Activated CD4-positive, alpha-beta memory T cell treated with anti-CD3 and anti-CD28 coated beads for 36 hours (primary cell): ENCODE measurements at regions not wholly inside any gene's neighbourhood (a gene's known extent, or its start where the extent isn't known, plus 50 kb on each side); places are given as distances from the start of the nearest gene placed in this dataset.
"Not testable (repeated sequence)": the region's sequence is repeated elsewhere in the genome, so short reads cannot be mapped to it uniquely, and the experiment has no call there.

Experiments used
- CTCF ChIA-PET: fragments of 350-600 bp; sonication (Branson Sonifier 250); formaldehyde crosslinking; loops from one replicate; lab custom pipeline; 2021; ENCODE audit warnings: antibody characterized with exemption, inconsistent platforms; lab: Charles Lee
- POLR2A ChIA-PET: fragments of 350-600 bp; sonication (Branson Sonifier 250); formaldehyde crosslinking; loops from one replicate; lab custom pipeline; 2021; ENCODE audit warnings: antibody characterized with exemption; lab: Charles Lee
- DNase-seq: peaks from one replicate; pipeline ENCODE4 v3.0.0-alpha.2; 2020
- H3K27ac Mint-ChIP-seq: one replicate; pipeline ENCODE4 v1.8.0; 2021; ENCODE audit warnings: mixed read lengths
- H3K27me3 Mint-ChIP-seq: one replicate; pipeline ENCODE4 v1.8.0; 2021; ENCODE audit warnings: mixed read lengths
- H3K36me3 Mint-ChIP-seq: one replicate; pipeline ENCODE4 v1.8.0; 2021; ENCODE audit warnings: mixed read lengths
- H3K4me1 Mint-ChIP-seq: one replicate; pipeline ENCODE4 v1.8.0; 2021; ENCODE audit warnings: low read depth, mixed read lengths
- H3K4me3 Mint-ChIP-seq: one replicate; pipeline ENCODE4 v1.8.0; 2021; ENCODE audit warnings: mild to moderate bottlenecking, mixed read lengths
- H3K9me3 Mint-ChIP-seq: one replicate; pipeline ENCODE4 v1.8.0; 2021; ENCODE audit warnings: mixed read lengths
- intact Hi-C: fragments of 100-400 bp; cut with micrococcal nuclease; formaldehyde crosslinking; loops from one replicate; pipeline ENCODE4 v1.15.1; 2023

GRCh38 chr20:1822564-1823449, 72.4 kb upstream of the SIRPA start:
- POLR2A ChIA-PET = no interaction called here
- Mint-ChIP-seq H3K27ac (no peak overlapping the region), H3K9me3 (peaks cover 22% of the 10 kb centered on the region), H3K36me3 (peaks cover 2% of the 10 kb centered on the region), H3K4me1 (no peaks in the 10 kb centered on the region), H3K4me3 (no peak overlapping the region), H3K27me3 (peaks cover 16% of the 10 kb centered on the region)
- CTCF ChIA-PET = no interaction called here
- intact Hi-C loops = no loop called here
- no peak for DNase-seq

DNA sequence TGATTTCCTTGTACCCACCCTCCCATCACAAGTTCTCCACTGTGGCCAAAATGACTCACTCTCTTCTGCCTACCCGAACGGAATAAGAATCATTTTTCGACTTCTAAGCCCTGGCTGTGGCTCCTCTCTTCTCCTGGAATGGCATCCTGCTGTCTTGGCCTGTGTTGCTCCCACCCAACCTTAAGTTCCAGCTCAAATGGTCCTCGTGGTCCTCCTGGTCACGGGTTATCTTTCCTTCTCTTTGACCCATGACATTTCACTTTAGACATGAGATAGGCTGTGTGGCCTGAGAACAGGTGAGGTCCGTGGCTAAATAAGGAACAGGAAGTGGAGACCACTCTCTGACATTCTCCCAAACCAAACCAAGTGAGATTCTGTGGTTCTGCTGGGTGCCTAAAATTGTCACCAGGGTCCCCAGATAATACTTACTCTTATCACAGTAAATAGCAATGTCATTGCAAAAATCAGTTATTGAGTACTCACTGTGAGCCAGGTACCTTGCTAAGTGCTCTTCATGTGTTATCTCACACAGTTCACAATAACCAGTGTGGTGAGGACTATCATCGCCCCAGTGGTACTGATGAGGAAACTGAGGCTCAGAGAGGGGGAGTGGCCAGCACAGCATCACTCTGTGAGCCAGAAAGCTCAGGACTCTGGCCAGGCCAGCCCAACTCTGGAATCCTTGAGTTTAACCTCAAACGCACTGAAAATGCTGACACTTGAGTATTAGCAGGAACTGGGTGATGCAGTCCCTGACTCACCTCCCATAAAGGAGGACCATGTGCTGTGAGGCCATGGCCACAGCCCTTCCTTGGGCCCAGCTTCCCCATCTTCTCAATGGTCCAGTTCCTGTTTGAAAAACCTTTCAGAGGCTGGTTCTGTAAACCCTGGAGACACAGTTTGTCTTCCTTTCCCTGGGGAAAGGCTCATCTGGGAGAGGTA, 74.8 kb upstream of the SIRPA start:
- peaks cover 2% of the 10 kb centered on the region for H3K36me3 Mint-ChIP-seq
- ChIA-PET CTCF (interaction anchor here (0.8 kb wide), 1 partner anchor 18 kb away, joined by 5 read pairs; no protein-coding TSS in a partner anchor), POLR2A (no interaction called here)
- H3K27me3 Mint-ChIP-seq = peaks cover 22% of the 10 kb centered on the region
- intact Hi-C loops = no loop called here
- no peak overlapping the region for H3K27ac Mint-ChIP-seq
- DNase-seq = no peak
- peaks cover 6% of the 10 kb centered on the region for H3K4me1 Mint-ChIP-seq
- H3K4me3 Mint-ChIP-seq = no peak overlapping the region
- H3K9me3 Mint-ChIP-seq = peaks cover 22% of the 10 kb centered on the region

- H3K36me3 Mint-ChIP-seq = peaks cover 2% of the 10 kb centered on the region
- H3K9me3 Mint-ChIP-seq = peaks cover 22% of the 10 kb centered on the region
- H3K27ac Mint-ChIP-seq = no peak overlapping the region
- POLR2A ChIA-PET = interaction anchor here (0.6 kb wide), 1 partner anchor 843 kb away, joined by 3 read pairs; no protein-coding TSS in a partner anchor
- CTCF ChIA-PET = interaction anchor here (0.9 kb wide), 1 partner anchor 42 kb away, joined by 4 read pairs; no protein-coding TSS in a partner anchor
- peaks cover 6% of the 10 kb centered on the region for H3K4me1 Mint-ChIP-seq
- H3K27me3 Mint-ChIP-seq = peaks cover 26% of the 10 kb centered on the region
- no peak for DNase-seq
- intact Hi-C loops = no loop called here
- no peak overlapping the region for H3K4me3 Mint-ChIP-seq
These were observed 75.7 kb upstream of the SIRPA start for GRCh38 chr20:1819311-1820137.

GRCh38 chr20:1818895-1819294, 76.3 kb upstream of the SIRPA start:
- Mint-ChIP-seq H3K27me3 (peaks cover 31% of the 10 kb centered on the region), H3K4me1 (peaks cover 6% of the 10 kb centered on the region), H3K27ac (no peak overlapping the region), H3K4me3 (no peak overlapping the region), H3K9me3 (peaks cover 21% of the 10 kb centered on the region), H3K36me3 (peaks cover 2% of the 10 kb centered on the region)
- ChIA-PET CTCF (interaction anchor here (0.9 kb wide), 1 partner anchor 42 kb away, joined by 4 read pairs; no protein-coding TSS in a partner anchor), POLR2A (no interaction called here)
- no peak for DNase-seq
- intact Hi-C loops = no loop called here

- intact Hi-C loops = no loop called here
- Mint-ChIP-seq H3K4me1 (peaks cover 6% of the 10 kb centered on the region), H3K36me3 (peaks cover 2% of the 10 kb centered on the region), H3K27me3 (peaks cover 34% of the 10 kb centered on the region), H3K9me3 (peaks cover 16% of the 10 kb centered on the region), H3K27ac (no peak overlapping the region), H3K4me3 (no peak overlapping the region)
- DNase-seq = no peak
- POLR2A ChIA-PET = no interaction called here
- CTCF ChIA-PET = no interaction called here
These were observed 76.9 kb upstream of the SIRPA start for GRCh38 chr20:1818247-1818840.

DNA sequence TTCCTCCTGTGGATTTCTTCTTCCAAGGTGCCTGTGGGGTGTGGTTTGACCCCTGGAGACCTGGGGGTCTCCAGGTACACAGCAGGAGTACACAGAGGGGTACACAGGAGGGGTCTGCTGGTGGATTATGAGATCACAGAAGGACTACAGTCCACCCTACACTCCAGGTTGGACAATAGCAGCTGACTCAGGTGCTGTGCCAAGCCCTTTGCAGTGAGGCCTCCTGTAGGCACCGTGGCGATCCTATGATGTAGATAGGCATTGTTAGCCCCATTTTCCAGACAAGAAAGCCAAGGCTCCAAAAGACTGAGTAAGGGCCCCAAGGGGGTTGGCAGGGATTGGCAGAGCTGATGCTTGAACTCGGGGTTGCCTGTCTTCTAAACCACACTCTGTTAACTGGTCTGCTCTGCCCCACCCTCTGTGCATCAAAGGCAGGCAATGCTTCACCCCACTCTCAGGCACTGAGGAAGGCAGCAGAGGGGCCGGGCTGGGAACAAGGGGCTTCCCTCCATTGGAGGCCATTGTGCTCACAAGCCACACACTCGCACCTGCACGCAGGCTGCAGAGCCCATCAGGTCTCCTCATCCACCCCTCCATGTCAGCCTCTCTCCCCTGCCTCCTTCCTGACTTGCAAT, 77.5 kb upstream of the SIRPA start:
- Mint-ChIP-seq H3K4me1 (peaks cover 6% of the 10 kb centered on the region), H3K27ac (no peak overlapping the region), H3K9me3 (peaks cover 11% of the 10 kb centered on the region), H3K4me3 (no peak overlapping the region), H3K36me3 (peaks cover 2% of the 10 kb centered on the region), H3K27me3 (peaks cover 35% of the 10 kb centered on the region)
- intact Hi-C loops = no loop called here
- DNase-seq = no peak
- CTCF ChIA-PET = interaction anchor here (0.6 kb wide), 1 partner anchor 509 kb away, joined by 4 read pairs; no protein-coding TSS in a partner anchor
- POLR2A ChIA-PET = no interaction called here

GRCh38 chr20:1816384-1817381, 78.5 kb upstream of the SIRPA start:
- H3K4me1 Mint-ChIP-seq = peaks cover 6% of the 10 kb centered on the region
- peaks cover 35% of the 10 kb centered on the region for H3K27me3 Mint-ChIP-seq
- H3K27ac Mint-ChIP-seq = no peak overlapping the region
- H3K36me3 Mint-ChIP-seq = no peaks in the 10 kb centered on the region
- intact Hi-C loops = no loop called here
- DNase-seq = no peak
- H3K4me3 Mint-ChIP-seq = no peak overlapping the region
- CTCF ChIA-PET = interaction anchor here (0.6 kb wide), 1 partner anchor 510 kb away, joined by 4 read pairs; no protein-coding TSS in a partner anchor
- H3K9me3 Mint-ChIP-seq = peaks cover 3% of the 10 kb centered on the region
- POLR2A ChIA-PET = no interaction called here

DNA sequence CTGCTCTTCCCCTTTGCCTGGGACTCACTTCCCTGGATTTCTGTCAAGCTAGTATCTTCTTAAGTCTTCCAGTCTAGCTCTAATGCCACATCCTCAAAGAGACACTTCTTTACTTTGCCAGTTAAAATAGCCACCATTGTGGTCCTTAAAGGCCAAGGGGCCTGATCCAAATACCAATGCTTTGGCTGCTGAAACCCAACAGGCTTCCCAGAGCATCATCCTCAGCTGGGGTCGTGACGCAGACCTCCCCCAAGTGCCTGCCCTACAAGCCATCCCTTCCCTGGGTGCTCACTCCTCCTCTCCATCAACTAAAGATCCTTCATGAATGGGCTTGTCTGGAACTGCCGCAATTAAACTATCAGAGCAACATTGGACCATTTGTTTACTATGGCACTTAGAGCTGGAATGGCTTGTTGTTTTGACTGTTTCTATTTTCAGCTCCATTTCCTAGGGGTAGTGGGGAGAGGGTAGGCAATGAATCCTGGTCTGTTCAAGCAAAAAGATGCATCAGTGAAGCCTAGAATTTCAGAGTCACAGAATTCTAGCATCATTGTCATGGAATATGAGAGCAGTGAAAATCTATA, 79.6 kb upstream of the SIRPA start:
- ChIA-PET CTCF (no interaction called here), POLR2A (no interaction called here)
- Mint-ChIP-seq H3K27ac (no peak overlapping the region), H3K36me3 (no peaks in the 10 kb centered on the region), H3K4me3 (no peak overlapping the region), H3K27me3 (peaks cover 38% of the 10 kb centered on the region), H3K9me3 (no peaks in the 10 kb centered on the region), H3K4me1 (peaks cover 9% of the 10 kb centered on the region)
- intact Hi-C loops = no loop called here
- DNase-seq = no peak

- POLR2A ChIA-PET, H3K4me3 Mint-ChIP-seq, H3K36me3 Mint-ChIP-seq, H3K27ac Mint-ChIP-seq, intact Hi-C loops, DNase-seq, H3K4me1 Mint-ChIP-seq, CTCF ChIA-PET, H3K9me3 Mint-ChIP-seq: not testable (repeated sequence)
- peaks cover 36% of the 10 kb centered on the region for H3K27me3 Mint-ChIP-seq
These were observed 80.3 kb upstream of the SIRPA start for GRCh38 chr20:1814861-1815260.
